ENCODE measurements at regions not wholly inside any gene's neighbourhood (a gene's known extent, or its start where the extent isn't known, plus 50 kb on each side); places are given as distances from the start of the nearest gene placed in this dataset.

- Histone ChIP-seq H3K4me1 (ENCODE audit: insufficient read depth, low read length) (no peaks in the 10 kb centered on the region), H3K9me3 (ENCODE audit: low read depth, low read length) (no peaks in the 10 kb centered on the region), H3K27me3 (ENCODE audit: insufficient read depth, low read length) (no peaks in the 10 kb centered on the region), H3K4me3 (ENCODE audit: low read length) (no peak overlapping the region)
These were observed 503.3 kb downstream of the TCERG1L start for GRCh38 chr10:130808243-130808642.

GRCh38 chr10:130808686-130809085 lies 502.8 kb downstream of the TCERG1L start:
- H3K4me3 ChIP-seq (ENCODE audit: low read length): no peak overlapping the region
- no peaks in the 10 kb centered on the region for H3K9me3 ChIP-seq (ENCODE audit: low read depth, low read length)
- no peaks in the 10 kb centered on the region for H3K4me1 ChIP-seq (ENCODE audit: insufficient read depth, low read length)
- no peaks in the 10 kb centered on the region for H3K27me3 ChIP-seq (ENCODE audit: insufficient read depth, low read length)

- no peak overlapping the region for H3K4me3 ChIP-seq (ENCODE audit: low read length)
- H3K27me3 ChIP-seq (ENCODE audit: insufficient read depth, low read length): no peaks in the 10 kb centered on the region
- H3K4me1 ChIP-seq (ENCODE audit: insufficient read depth, low read length): no peaks in the 10 kb centered on the region
- no peaks in the 10 kb centered on the region for H3K9me3 ChIP-seq (ENCODE audit: low read depth, low read length)
These were observed 502.3 kb downstream of the TCERG1L start for GRCh38 chr10:130809181-130809580.

GRCh38 chr10:130809761-130810515 lies 501.6 kb downstream of the TCERG1L start:
- Histone ChIP-seq H3K4me3 (ENCODE audit: low read length) (no peak overlapping the region), H3K27me3 (ENCODE audit: insufficient read depth, low read length) (no peaks in the 10 kb centered on the region), H3K4me1 (ENCODE audit: insufficient read depth, low read length) (no peaks in the 10 kb centered on the region), H3K9me3 (ENCODE audit: low read depth, low read length) (no peaks in the 10 kb centered on the region)

GRCh38 chr10:130810856-130811255 lies 500.7 kb downstream of the TCERG1L start:
- Histone ChIP-seq H3K9me3 (ENCODE audit: low read depth, low read length) (no peaks in the 10 kb centered on the region), H3K4me1 (ENCODE audit: insufficient read depth, low read length) (no peaks in the 10 kb centered on the region), H3K27me3 (ENCODE audit: insufficient read depth, low read length) (no peaks in the 10 kb centered on the region), H3K4me3 (ENCODE audit: low read length) (no peak overlapping the region)

GRCh38 chr10:130812381-130813148 lies 499.0 kb downstream of the TCERG1L start:
- Histone ChIP-seq H3K4me1 (ENCODE audit: insufficient read depth, low read length) (no peaks in the 10 kb centered on the region), H3K9me3 (ENCODE audit: low read depth, low read length) (no peaks in the 10 kb centered on the region), H3K4me3 (ENCODE audit: low read length) (no peak overlapping the region), H3K27me3 (ENCODE audit: insufficient read depth, low read length) (no peaks in the 10 kb centered on the region)

- no peaks in the 10 kb centered on the region for H3K4me1 ChIP-seq (ENCODE audit: insufficient read depth, low read length)
- H3K9me3 ChIP-seq (ENCODE audit: low read depth, low read length): no peaks in the 10 kb centered on the region
- H3K4me3 ChIP-seq (ENCODE audit: low read length): no peak overlapping the region
- H3K27me3 ChIP-seq (ENCODE audit: insufficient read depth, low read length): no peaks in the 10 kb centered on the region
These were observed 496.9 kb downstream of the TCERG1L start for GRCh38 chr10:130814610-130815009.

GRCh38 chr10:130816116-130816901 lies 495.2 kb downstream of the TCERG1L start:
- Histone ChIP-seq H3K4me3 (ENCODE audit: low read length) (no peak overlapping the region), H3K4me1 (ENCODE audit: insufficient read depth, low read length) (no peaks in the 10 kb centered on the region), H3K9me3 (ENCODE audit: low read depth, low read length) (no peaks in the 10 kb centered on the region), H3K27me3 (ENCODE audit: insufficient read depth, low read length) (no peaks in the 10 kb centered on the region)

- no peak overlapping the region for H3K4me3 ChIP-seq (ENCODE audit: low read length)
- no peaks in the 10 kb centered on the region for H3K27me3 ChIP-seq (ENCODE audit: insufficient read depth, low read length)
- no peaks in the 10 kb centered on the region for H3K9me3 ChIP-seq (ENCODE audit: low read depth, low read length)
- H3K4me1 ChIP-seq (ENCODE audit: insufficient read depth, low read length): no peaks in the 10 kb centered on the region
These were observed 494.4 kb downstream of the TCERG1L start for GRCh38 chr10:130817046-130817624.

- no peaks in the 10 kb centered on the region for H3K27me3 ChIP-seq (ENCODE audit: insufficient read depth, low read length)
- no peak overlapping the region for H3K4me3 ChIP-seq (ENCODE audit: low read length)
- H3K4me1 ChIP-seq (ENCODE audit: insufficient read depth, low read length): no peaks in the 10 kb centered on the region
- no peaks in the 10 kb centered on the region for H3K9me3 ChIP-seq (ENCODE audit: low read depth, low read length)
These were observed 493.8 kb downstream of the TCERG1L start for GRCh38 chr10:130817674-130818073.

- Histone ChIP-seq H3K9me3 (ENCODE audit: low read depth, low read length) (peaks cover 12% of the 10 kb centered on the region), H3K4me3 (ENCODE audit: low read length) (no peak overlapping the region)
These were observed 490.5 kb downstream of the TCERG1L start for GRCh38 chr10:130820880-130821482.

GRCh38 chr10:130824230-130825014 lies 487.1 kb downstream of the TCERG1L start:
- H3K9me3 ChIP-seq (ENCODE audit: low read depth, low read length): peaks cover 18% of the 10 kb centered on the region
- no peaks in the 10 kb centered on the region for H3K27me3 ChIP-seq (ENCODE audit: insufficient read depth, low read length)
- H3K4me3 ChIP-seq (ENCODE audit: low read length): no peak overlapping the region
- no peaks in the 10 kb centered on the region for H3K4me1 ChIP-seq (ENCODE audit: insufficient read depth, low read length)

More at GRCh38 chr10:130820880-130821482, 490.5 kb downstream of the TCERG1L start:
- Histone ChIP-seq H3K4me1 (ENCODE audit: insufficient read depth, low read length) (no peaks in the 10 kb centered on the region), H3K27me3 (ENCODE audit: insufficient read depth, low read length) (no peaks in the 10 kb centered on the region)

- Histone ChIP-seq H3K4me3 (ENCODE audit: low read length) (no peak overlapping the region), H3K4me1 (ENCODE audit: insufficient read depth, low read length) (no peaks in the 10 kb centered on the region), H3K9me3 (ENCODE audit: low read depth, low read length) (no peaks in the 10 kb centered on the region), H3K27me3 (ENCODE audit: insufficient read depth, low read length) (no peaks in the 10 kb centered on the region)
These were observed 477.9 kb downstream of the TCERG1L start for GRCh38 chr10:130833596-130833995.

GRCh38 chr10:130834170-130834569 lies 477.4 kb downstream of the TCERG1L start:
- Histone ChIP-seq H3K9me3 (ENCODE audit: low read depth, low read length) (no peaks in the 10 kb centered on the region), H3K4me3 (ENCODE audit: low read length) (no peak overlapping the region)

More at GRCh38 chr10:130834170-130834569, 477.4 kb downstream of the TCERG1L start:
- H3K27me3 ChIP-seq (ENCODE audit: insufficient read depth, low read length): no peaks in the 10 kb centered on the region
- H3K4me1 ChIP-seq (ENCODE audit: insufficient read depth, low read length): no peaks in the 10 kb centered on the region

Measured in mononuclear cell (primary cell).